CD4-positive, CD25-positive, alpha-beta regulatory T cell (primary cell): ENCODE measurements at regions not wholly inside any gene's neighbourhood (a gene's known extent, or its start where the extent isn't known, plus 50 kb on each side); places are given as distances from the start of the nearest gene placed in this dataset.

ENCODE experiments used
- ATAC-seq, 2 donors: fragments of 150-1000 bp; cut with Tn5 transposase; one replicate each; pipeline ENCODE4 v1.10.0; 2021; ENCODE audit warnings: low read depth in 2 of 2, moderate number of reproducible peaks in 2 of 2, moderate library complexity in 1 of 2
- DNase-seq, 3 donors: peaks; one replicate each; pipeline versions ENCODE4 v3.0.0 to v3.0.0-alpha.2; 2012 to 2022; ENCODE audit warnings: mixed read lengths in 1 of 3
- H3K27ac ChIP-seq: one replicate; pipeline ENCODE4 v1.7.0; 2013; ENCODE audit warnings: mild to moderate bottlenecking, low read length; ENCODE audit not compliant: insufficient read depth, poor library complexity, severe bottlenecking
- H3K27me3 ChIP-seq: one replicate; pipeline ENCODE4 v1.7.0; 2013; ENCODE audit warnings: low read length; ENCODE audit not compliant: control insufficient read depth, insufficient read depth
- H3K36me3 ChIP-seq: one replicate; pipeline ENCODE4 v1.7.0; 2013; ENCODE audit warnings: mild to moderate bottlenecking, low read length, moderate library complexity; ENCODE audit not compliant: control insufficient read depth, insufficient read depth
- H3K4me1 ChIP-seq: 2 replicates; pipeline ENCODE4 v1.7.0; 2013; ENCODE audit warnings: mild to moderate bottlenecking, low read length; ENCODE audit not compliant: insufficient read depth, control insufficient read depth, poor library complexity, severe bottlenecking
- H3K4me3 ChIP-seq: one replicate; pipeline ENCODE4 v1.7.0; 2013; ENCODE audit warnings: low read depth, mild to moderate bottlenecking, low read length, moderate library complexity
- H3K9me3 ChIP-seq, 2 experiments: 1 replicate in 1 of 2; 2 replicates in 1 of 2; pipeline ENCODE4 v1.7.0; 2013; ENCODE audit warnings: low read length in 2 of 2, mild to moderate bottlenecking in 1 of 2, moderate library complexity in 1 of 2; ENCODE audit not compliant: control insufficient read depth in 2 of 2
- H3K27ac Mint-ChIP-seq, 3 donors: one replicate each; pipeline ENCODE4 v1.8.0; 2020 to 2022; ENCODE audit warnings: mild to moderate bottlenecking in 3 of 3, mixed read lengths in 3 of 3, moderate library complexity in 2 of 3
- H3K27me3 Mint-ChIP-seq: one replicate; pipeline ENCODE4 v1.8.0; 2022; ENCODE audit warnings: mild to moderate bottlenecking, mixed read lengths
- H3K36me3 Mint-ChIP-seq: one replicate; pipeline ENCODE4 v1.8.0; 2020; ENCODE audit warnings: mixed read lengths
- H3K4me1 Mint-ChIP-seq, 4 donors: one replicate each; pipeline ENCODE4 v1.8.0; 2020 to 2022; ENCODE audit warnings: mixed read lengths in 4 of 4, mild to moderate bottlenecking in 1 of 4
- H3K4me3 Mint-ChIP-seq, 4 donors: one replicate each; pipeline ENCODE4 v1.8.0; 2020 to 2022; ENCODE audit warnings: mild to moderate bottlenecking in 4 of 4, mixed read lengths in 4 of 4, moderate library complexity in 3 of 4
- H3K9me3 Mint-ChIP-seq, 7 donors: one replicate each; pipeline ENCODE4 v1.8.0; 2020 to 2022; ENCODE audit warnings: mixed read lengths in 7 of 7, mild to moderate bottlenecking in 3 of 7, moderate library complexity in 2 of 7

GRCh38 chr1:106555571-106555970 lies 500.9 kb upstream of the PRMT6 start:
- Mint-ChIP-seq H3K4me1 (no peaks in the 10 kb centered on the region), H3K9me3 (peaks cover 0 to 26% (median 5%) of the 10 kb centered on the region in 7 donors), H3K4me3 (no peak overlapping the region), H3K27me3 (no peaks in the 10 kb centered on the region), H3K27ac (no peak overlapping the region), H3K36me3 (no peaks in the 10 kb centered on the region)
- ATAC-seq (no peak), DNase-seq (no peak)
- H3K4me1 ChIP-seq, result no peaks in the 10 kb centered on the region
- peaks cover 0 to 6% of the 10 kb centered on the region in 2 experiments for H3K9me3 ChIP-seq
- H3K27me3 ChIP-seq, result no peaks in the 10 kb centered on the region
- no peak overlapping the region for H3K4me3 ChIP-seq
- H3K36me3 ChIP-seq, result no peaks in the 10 kb centered on the region
- no peak overlapping the region for H3K27ac ChIP-seq

- DNase-seq (no peak), ATAC-seq (no peak)
- Histone ChIP-seq H3K9me3 (no peaks in the 10 kb centered on the region), H3K4me3 (no peak overlapping the region), H3K36me3 (no peaks in the 10 kb centered on the region), H3K4me1 (no peaks in the 10 kb centered on the region), H3K27ac (no peak overlapping the region), H3K27me3 (no peaks in the 10 kb centered on the region)
- H3K9me3 Mint-ChIP-seq, result peaks cover 0 to 19% (median 12%) of the 10 kb centered on the region in 7 donors
- no peaks in the 10 kb centered on the region for H3K27me3 Mint-ChIP-seq
- no peak overlapping the region for H3K4me3 Mint-ChIP-seq
- no peaks in the 10 kb centered on the region for H3K36me3 Mint-ChIP-seq
- no peaks in the 10 kb centered on the region for H3K4me1 Mint-ChIP-seq
- no peak overlapping the region for H3K27ac Mint-ChIP-seq
Observed at GRCh38 chr1:106564192-106564591, 492.3 kb upstream of the PRMT6 start.

GRCh38 chr1:106568201-106568974 lies 488.1 kb upstream of the PRMT6 start:
- Histone ChIP-seq H3K36me3 (no peaks in the 10 kb centered on the region), H3K27me3 (no peaks in the 10 kb centered on the region), H3K27ac (no peak overlapping the region), H3K4me3 (no peak overlapping the region), H3K9me3 (no peaks in the 10 kb centered on the region), H3K4me1 (no peaks in the 10 kb centered on the region)
- Mint-ChIP-seq H3K9me3 (peaks cover 0 to 15% (median 7%) of the 10 kb centered on the region in 7 donors), H3K4me3 (no peak overlapping the region), H3K27ac (no peak overlapping the region), H3K36me3 (no peaks in the 10 kb centered on the region), H3K27me3 (no peaks in the 10 kb centered on the region), H3K4me1 (no peaks in the 10 kb centered on the region)
- ATAC-seq, result no peak
- DNase-seq, result no peak

GRCh38 chr1:106571109-106571508 lies 485.4 kb upstream of the PRMT6 start:
- H3K27ac Mint-ChIP-seq, result no peak overlapping the region
- Histone ChIP-seq H3K4me1 (no peaks in the 10 kb centered on the region), H3K27me3 (no peaks in the 10 kb centered on the region), H3K27ac (no peak overlapping the region), H3K9me3 (no peaks in the 10 kb centered on the region), H3K36me3 (no peaks in the 10 kb centered on the region), H3K4me3 (no peak overlapping the region)
- no peaks in the 10 kb centered on the region for H3K27me3 Mint-ChIP-seq
- no peak overlapping the region for H3K4me3 Mint-ChIP-seq
- H3K9me3 Mint-ChIP-seq, result peaks cover 0 to 16% (median 4%) of the 10 kb centered on the region in 7 donors
- DNase-seq (no peak), ATAC-seq (no peak)
- no peaks in the 10 kb centered on the region for H3K36me3 Mint-ChIP-seq
- H3K4me1 Mint-ChIP-seq, result no peaks in the 10 kb centered on the region

GRCh38 chr1:106584107-106584506 lies 472.4 kb upstream of the PRMT6 start:
- H3K36me3 ChIP-seq, result no peaks in the 10 kb centered on the region
- H3K36me3 Mint-ChIP-seq, result no peaks in the 10 kb centered on the region
- no peak overlapping the region for H3K4me3 ChIP-seq
- no peaks in the 10 kb centered on the region for H3K4me1 Mint-ChIP-seq
- H3K27ac ChIP-seq, result no peak overlapping the region
- H3K9me3 ChIP-seq, result no peaks in the 10 kb centered on the region
- no peak for DNase-seq
- no peaks in the 10 kb centered on the region for H3K27me3 ChIP-seq
- no peak overlapping the region for H3K4me3 Mint-ChIP-seq
- H3K27ac Mint-ChIP-seq, result no peak overlapping the region
- H3K9me3 Mint-ChIP-seq, result peaks cover 4 to 16% (median 6%) of the 10 kb centered on the region in 7 donors
- H3K4me1 ChIP-seq, result no peaks in the 10 kb centered on the region
- ATAC-seq, result no peak
- H3K27me3 Mint-ChIP-seq, result no peaks in the 10 kb centered on the region

- H3K9me3 Mint-ChIP-seq, result peaks cover 4 to 16% (median 6%) of the 10 kb centered on the region in 7 donors
- H3K27me3 Mint-ChIP-seq, result no peaks in the 10 kb centered on the region
- DNase-seq (no peak), ATAC-seq (no peak)
- H3K4me3 ChIP-seq, result no peak overlapping the region
- H3K36me3 ChIP-seq, result no peaks in the 10 kb centered on the region
- H3K36me3 Mint-ChIP-seq, result no peaks in the 10 kb centered on the region
- H3K4me3 Mint-ChIP-seq, result no peak overlapping the region
- H3K27me3 ChIP-seq, result no peaks in the 10 kb centered on the region
- H3K9me3 ChIP-seq, result no peaks in the 10 kb centered on the region
- no peak overlapping the region for H3K27ac Mint-ChIP-seq
- H3K27ac ChIP-seq, result no peak overlapping the region
- no peaks in the 10 kb centered on the region for H3K4me1 Mint-ChIP-seq
- no peaks in the 10 kb centered on the region for H3K4me1 ChIP-seq
Observed at GRCh38 chr1:106584676-106585075, 471.8 kb upstream of the PRMT6 start.

GRCh38 chr1:106600626-106601025 lies 455.8 kb upstream of the PRMT6 start:
- H3K27ac ChIP-seq, result no peak overlapping the region
- no peaks in the 10 kb centered on the region for H3K9me3 ChIP-seq
- no peak for ATAC-seq
- H3K27ac Mint-ChIP-seq, result no peak overlapping the region
- H3K36me3 ChIP-seq, result no peaks in the 10 kb centered on the region
- no peaks in the 10 kb centered on the region for H3K27me3 ChIP-seq
- no peak overlapping the region for H3K4me3 ChIP-seq
- no peaks in the 10 kb centered on the region for H3K27me3 Mint-ChIP-seq
- peaks cover 0 to 13% (median 4%) of the 10 kb centered on the region in 7 donors for H3K9me3 Mint-ChIP-seq
- H3K4me1 Mint-ChIP-seq, result no peaks in the 10 kb centered on the region
- no peak overlapping the region for H3K4me3 Mint-ChIP-seq
- H3K4me1 ChIP-seq, result no peaks in the 10 kb centered on the region
- DNase-seq, result no peak
- H3K36me3 Mint-ChIP-seq, result no peaks in the 10 kb centered on the region

GRCh38 chr1:106603616-106604015 lies 452.9 kb upstream of the PRMT6 start:
- Histone ChIP-seq H3K9me3 (no peaks in the 10 kb centered on the region), H3K4me1 (no peaks in the 10 kb centered on the region), H3K4me3 (no peak overlapping the region), H3K27me3 (no peaks in the 10 kb centered on the region), H3K36me3 (no peaks in the 10 kb centered on the region), H3K27ac (no peak overlapping the region)
- H3K4me3 Mint-ChIP-seq, result no peak overlapping the region
- ATAC-seq, result no peak
- peaks cover 0 to 11% (median 4%) of the 10 kb centered on the region in 7 donors for H3K9me3 Mint-ChIP-seq
- H3K27ac Mint-ChIP-seq, result no peak overlapping the region
- no peak for DNase-seq
- no peaks in the 10 kb centered on the region for H3K27me3 Mint-ChIP-seq
- no peaks in the 10 kb centered on the region for H3K4me1 Mint-ChIP-seq
- H3K36me3 Mint-ChIP-seq, result no peaks in the 10 kb centered on the region
